A549 (cell line): ENCODE measurements at regions not wholly inside any gene's neighbourhood (a gene's known extent, or its start where the extent isn't known, plus 50 kb on each side); places are given as distances from the start of the nearest gene placed in this dataset.

ENCODE experiments used
- CTCF ChIP-seq: fragments of >200 bp; sonication (Bioruptor Twin); formaldehyde crosslinking; IDR thresholded peaks from 3 replicates; pipeline ENCODE4 v1.5.1; 2016
- GATA3 ChIP-seq: IDR thresholded peaks from 2 replicates; pipeline ENCODE4 v1.6.1; 2012; ENCODE audit warnings: borderline replicate concordance
- HOXA7 ChIP-seq: fragments of 250-450 bp; sonication (Bioruptor Pico); IDR thresholded peaks from 2 replicates; pipeline ENCODE4 v1.5.0; 2020; ENCODE audit warnings: mild to moderate bottlenecking, moderate library complexity
- JUNB ChIP-seq: fragments of >200 bp; sonication (Bioruptor Twin); formaldehyde crosslinking; IDR thresholded peaks from 2 replicates; pipeline ENCODE4 v1.6.1; 2016
- POLR2A ChIP-seq: IDR thresholded peaks from 2 replicates; pipeline ENCODE4 v1.6.1; 2012; ENCODE audit warnings: mild to moderate bottlenecking, low read length
- RARB ChIP-seq: fragments of 250-450 bp; sonication (Bioruptor Pico); IDR thresholded peaks from 2 replicates; pipeline ENCODE4 v1.8.0; 2021; ENCODE audit warnings: mild to moderate bottlenecking, moderate library complexity
- REST ChIP-seq: fragments of 200-600 bp; sonication (generic); IDR thresholded peaks from 2 replicates; pipeline ENCODE4 v1.6.1; 2016; ENCODE audit warnings: antibody characterized with exemption, mild to moderate bottlenecking, moderate library complexity
- TF ChIP-seq, protein P1 (sequence below): fragments of >200 bp; sonication (Bioruptor Twin); formaldehyde crosslinking; IDR thresholded peaks from 3 replicates; pipeline ENCODE4 v1.6.1; 2016

GRCh38 chr2:39583213-39583612, 82.5 kb upstream of the TMEM178A start:
- TF ChIP-seq CTCF, result no peak
- no peak for TF ChIP-seq JUNB
- no peak for TF ChIP-seq RARB (CRISPR knock-in tag)
- no peak for TF ChIP-seq GATA3
- TF ChIP-seq, protein P1, sequence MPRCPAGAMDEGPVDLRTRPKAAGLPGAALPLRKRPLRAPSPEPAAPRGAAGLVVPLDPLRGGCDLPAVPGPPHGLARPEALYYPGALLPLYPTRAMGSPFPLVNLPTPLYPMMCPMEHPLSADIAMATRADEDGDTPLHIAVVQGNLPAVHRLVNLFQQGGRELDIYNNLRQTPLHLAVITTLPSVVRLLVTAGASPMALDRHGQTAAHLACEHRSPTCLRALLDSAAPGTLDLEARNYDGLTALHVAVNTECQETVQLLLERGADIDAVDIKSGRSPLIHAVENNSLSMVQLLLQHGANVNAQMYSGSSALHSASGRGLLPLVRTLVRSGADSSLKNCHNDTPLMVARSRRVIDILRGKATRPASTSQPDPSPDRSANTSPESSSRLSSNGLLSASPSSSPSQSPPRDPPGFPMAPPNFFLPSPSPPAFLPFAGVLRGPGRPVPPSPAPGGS, result no peak
- TF ChIP-seq HOXA7 (CRISPR knock-in tag), result no peak
- no peak for TF ChIP-seq POLR2A
- no peak for TF ChIP-seq REST
